ENCODE measurements at regions not wholly inside any gene's neighbourhood (a gene's known extent, or its start where the extent isn't known, plus 50 kb on each side); places are given as distances from the start of the nearest gene placed in this dataset.

GRCh38 chr2:8525236-8525581, 156.6 kb upstream of the ID2 start:
- 84 to 91% methylated on average over 5 to 7 of the region's 7 CpGs for WGBS, 2 donors
- H3K4me3 ChIP-seq = no peak overlapping the region
- no peak for DNase-seq
- peak overlapping the region in 2 of 4 donors; percentile 20 to 50 for H3K27ac ChIP-seq
- no peaks in the 10 kb centered on the region for H3K36me3 ChIP-seq
- TF ChIP-seq POLR2A (IDR thresholded peaks at IDR 0.05) = no peak
- no peak for TF ChIP-seq CTCF (IDR thresholded peaks at IDR 0.05)
- no peaks in the 10 kb centered on the region for H3K27me3 ChIP-seq
- peaks cover 23 to 51% (median 24%) of the 10 kb centered on the region in 3 donors for H3K4me1 ChIP-seq
- intact Hi-C loops (cut with DNase I) = no loop called here
- H3K9me3 ChIP-seq = no peaks in the 10 kb centered on the region

- Histone ChIP-seq H3K27ac (peak overlapping the region; percentile 6 to 50 (median 35)), H3K27me3 (no peaks in the 10 kb centered on the region), H3K36me3 (no peaks in the 10 kb centered on the region), H3K9me3 (peaks cover 0 to 2% (median 2%) of the 10 kb centered on the region in 3 donors), H3K4me1 (peaks cover 23 to 51% (median 24%) of the 10 kb centered on the region in 3 donors), H3K4me3 (no peak overlapping the region)
- WGBS, 2 donors = 14 to 16% methylated on average over 7 to 8 of the region's 14 CpGs
- no peak for TF ChIP-seq POLR2A (IDR thresholded peaks at IDR 0.05)
- peak in 2 of 6 experiments; percentile 17 to 35 for TF ChIP-seq CTCF (IDR thresholded peaks at IDR 0.05)
- DNase-seq = no peak
- intact Hi-C loops (cut with DNase I) = no loop called here
These were observed 156.1 kb upstream of the ID2 start for GRCh38 chr2:8525582-8526402.

GRCh38 chr2:8526403-8526696, 155.5 kb upstream of the ID2 start:
- intact Hi-C loops (cut with DNase I) = no loop called here
- TF ChIP-seq CTCF (IDR thresholded peaks at IDR 0.05) = no peak
- TF ChIP-seq POLR2A (IDR thresholded peaks at IDR 0.05) = no peak
- DNase-seq = no peak
- Histone ChIP-seq H3K36me3 (no peaks in the 10 kb centered on the region), H3K9me3 (peaks cover 0 to 8% (median 7%) of the 10 kb centered on the region in 3 donors), H3K4me3 (no peak overlapping the region), H3K4me1 (peaks cover 23 to 47% (median 24%) of the 10 kb centered on the region in 3 donors), H3K27me3 (no peaks in the 10 kb centered on the region), H3K27ac (peak overlapping the region; percentile 6 to 50 (median 35))
- WGBS, 2 donors = 75 to 85% methylated on average over 2 to 3 of the region's 3 CpGs

GRCh38 chr2:8527031-8527430, 154.8 kb upstream of the ID2 start:
- no peak for DNase-seq
- no peaks in the 10 kb centered on the region for H3K27me3 ChIP-seq
- 49 to 55% methylated on average over 4 of the region's 4 CpGs for WGBS, 2 donors
- TF ChIP-seq POLR2A (IDR thresholded peaks at IDR 0.05) (no peak), CTCF (IDR thresholded peaks at IDR 0.05) (no peak)
- no peak overlapping the region for H3K27ac ChIP-seq
- peaks cover 23 to 44% (median 24%) of the 10 kb centered on the region in 3 donors for H3K4me1 ChIP-seq
- no peaks in the 10 kb centered on the region for H3K36me3 ChIP-seq
- H3K4me3 ChIP-seq = no peak overlapping the region
- intact Hi-C loops (cut with DNase I) = no loop called here
- peaks cover 0 to 11% (median 9%) of the 10 kb centered on the region in 3 donors for H3K9me3 ChIP-seq

GRCh38 chr2:8527676-8528075, 154.2 kb upstream of the ID2 start:
- intact Hi-C loops (cut with DNase I) = no loop called here
- no peaks in the 10 kb centered on the region for H3K36me3 ChIP-seq
- H3K4me1 ChIP-seq = peaks cover 18 to 38% (median 20%) of the 10 kb centered on the region in 3 donors
- H3K27me3 ChIP-seq = no peaks in the 10 kb centered on the region
- WGBS, 2 donors = 54 to 72% methylated on average over 2 to 3 of the region's 4 CpGs
- DNase-seq = no peak
- no peak overlapping the region for H3K27ac ChIP-seq
- peaks cover 0 to 11% (median 9%) of the 10 kb centered on the region in 3 donors for H3K9me3 ChIP-seq
- H3K4me3 ChIP-seq = no peak overlapping the region
- no peak for TF ChIP-seq POLR2A (IDR thresholded peaks at IDR 0.05)
- TF ChIP-seq CTCF (IDR thresholded peaks at IDR 0.05) = no peak
